Bronchial epithelial cell (primary cell): ENCODE measurements at regions not wholly inside any gene's neighbourhood (a gene's known extent, or its start where the extent isn't known, plus 50 kb on each side); places are given as distances from the start of the nearest gene placed in this dataset.

Experiments
- DNase-seq: peaks from one replicate; pipeline ENCODE4 v3.0.0-alpha.2; 2010; ENCODE audit warnings: low read depth
- FAIRE-seq: peaks from 2 replicates; lab custom pipeline; 2011; peaks lifted over from hg19 to GRCh38; lab: Jason Lieb, UNC
- H3K27me3 ChIP-seq: 2 replicates; pipeline ENCODE4 v1.5.1; 2011; ENCODE audit warnings: low read length; ENCODE audit not compliant: control insufficient read depth, insufficient read depth
- H3K36me3 ChIP-seq: 2 replicates; pipeline ENCODE4 v1.5.1; 2011; ENCODE audit warnings: low read length; ENCODE audit not compliant: control insufficient read depth, insufficient read depth
- H3K4me3 ChIP-seq: 2 replicates; pipeline ENCODE4 v1.5.1; 2011; ENCODE audit warnings: mild to moderate bottlenecking, low read depth, low read length, control low read depth
- TF ChIP-seq, protein P1 (sequence below): IDR thresholded peaks from 2 replicates; pipeline ENCODE4 v1.5.1; 2011; ENCODE audit warnings: mild to moderate bottlenecking, moderate library complexity, low read length, control low read depth, inconsistent platforms; ENCODE audit not compliant: insufficient read depth, severe bottlenecking

- no peak overlapping the region for H3K4me3 ChIP-seq
- peaks cover 37% of the 10 kb centered on the region for H3K27me3 ChIP-seq
- TF ChIP-seq, protein P1, sequence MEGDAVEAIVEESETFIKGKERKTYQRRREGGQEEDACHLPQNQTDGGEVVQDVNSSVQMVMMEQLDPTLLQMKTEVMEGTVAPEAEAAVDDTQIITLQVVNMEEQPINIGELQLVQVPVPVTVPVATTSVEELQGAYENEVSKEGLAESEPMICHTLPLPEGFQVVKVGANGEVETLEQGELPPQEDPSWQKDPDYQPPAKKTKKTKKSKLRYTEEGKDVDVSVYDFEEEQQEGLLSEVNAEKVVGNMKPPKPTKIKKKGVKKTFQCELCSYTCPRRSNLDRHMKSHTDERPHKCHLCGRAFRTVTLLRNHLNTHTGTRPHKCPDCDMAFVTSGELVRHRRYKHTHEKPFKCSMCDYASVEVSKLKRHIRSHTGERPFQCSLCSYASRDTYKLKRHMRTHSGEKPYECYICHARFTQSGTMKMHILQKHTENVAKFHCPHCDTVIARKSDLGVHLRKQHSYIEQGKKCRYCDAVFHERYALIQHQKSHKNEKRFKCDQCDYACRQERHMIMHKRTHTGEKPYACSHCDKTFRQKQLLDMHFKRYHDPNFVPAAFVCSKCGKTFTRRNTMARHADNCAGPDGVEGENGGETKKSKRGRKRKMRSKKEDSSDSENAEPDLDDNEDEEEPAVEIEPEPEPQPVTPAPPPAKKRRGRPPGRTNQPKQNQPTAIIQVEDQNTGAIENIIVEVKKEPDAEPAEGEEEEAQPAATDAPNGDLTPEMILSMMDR: no peak
- no peaks in the 10 kb centered on the region for H3K36me3 ChIP-seq
- FAIRE-seq (no peak), DNase-seq (no peak)
Measured at GRCh38 chr15:70533931-70534742, 229.2 kb downstream of the UACA start.

DNA sequence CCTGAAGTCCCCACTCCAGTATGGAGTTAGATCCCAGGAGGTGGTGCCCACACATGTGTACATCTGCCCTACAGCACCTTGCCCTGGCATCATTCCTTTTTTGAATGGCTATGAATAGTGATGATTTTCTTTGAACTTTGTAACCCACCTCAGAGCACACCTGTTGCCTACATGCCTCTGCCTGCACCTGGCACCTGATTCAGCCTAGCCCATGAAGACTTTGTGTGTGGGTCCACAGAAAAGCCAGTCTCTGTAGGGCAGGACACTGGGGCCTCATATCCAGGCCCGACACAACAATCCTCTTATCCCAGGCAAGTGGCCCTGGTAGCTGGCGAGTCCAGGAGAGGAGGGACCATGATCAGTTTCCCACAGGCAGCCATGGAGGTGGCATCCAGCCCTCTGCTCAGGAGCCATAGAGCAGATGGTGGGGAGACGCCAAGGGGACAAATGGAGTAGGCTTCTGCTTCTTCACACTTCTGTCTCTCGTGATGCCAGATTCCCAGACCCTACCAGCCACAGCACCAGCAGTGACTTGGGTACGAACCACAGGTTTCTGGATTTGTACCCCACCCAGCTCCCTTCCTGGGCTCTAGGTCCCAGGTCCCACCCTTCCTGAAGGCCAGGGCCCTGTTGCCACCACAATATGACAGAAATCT lies 230.7 kb downstream of the UACA start:
- H3K4me3 ChIP-seq: no peak overlapping the region
- peaks cover 25% of the 10 kb centered on the region for H3K27me3 ChIP-seq
- DNase-seq (no peak), FAIRE-seq (no peak)
- no peaks in the 10 kb centered on the region for H3K36me3 ChIP-seq
- TF ChIP-seq, protein P1: no peak

GRCh38 chr15:70531576-70531975 lies 231.8 kb downstream of the UACA start:
- Histone ChIP-seq H3K27me3 (peaks cover 20% of the 10 kb centered on the region), H3K36me3 (no peaks in the 10 kb centered on the region), H3K4me3 (no peak overlapping the region)
- TF ChIP-seq, protein P1: no peak
- FAIRE-seq (no peak), DNase-seq (no peak)

- peaks cover 20% of the 10 kb centered on the region for H3K27me3 ChIP-seq
- DNase-seq (no peak), FAIRE-seq (no peak)
- H3K4me3 ChIP-seq: no peak overlapping the region
- TF ChIP-seq, protein P1: no peak
- H3K36me3 ChIP-seq: no peaks in the 10 kb centered on the region
Measured at GRCh38 chr15:70530906-70531305, 232.5 kb downstream of the UACA start.

DNA sequence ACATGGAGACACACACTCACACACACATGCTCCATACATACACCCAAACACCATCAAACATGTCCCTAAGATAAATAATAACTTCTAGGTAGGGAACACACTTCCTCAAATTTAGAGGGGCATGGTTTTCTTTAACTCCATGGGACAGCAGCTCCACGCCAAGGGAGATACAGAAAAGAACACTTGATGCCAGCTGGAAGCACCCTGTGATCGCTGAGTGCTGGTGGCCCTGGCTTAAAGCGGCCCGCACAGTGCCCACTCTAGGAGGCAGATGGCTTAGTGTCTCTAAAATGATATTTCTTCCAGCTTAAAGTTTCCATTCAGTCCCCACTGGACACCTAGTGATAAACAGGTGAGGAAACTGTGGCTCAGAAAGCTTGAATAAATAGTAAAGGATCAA lies 232.9 kb downstream of the UACA start:
- Histone ChIP-seq H3K36me3 (no peaks in the 10 kb centered on the region), H3K4me3 (no peak overlapping the region), H3K27me3 (peaks cover 17% of the 10 kb centered on the region)
- no peak for DNase-seq
- no peak for FAIRE-seq
- TF ChIP-seq, protein P1: no peak
